Heart right ventricle (tissue), 16 donors: ENCODE measurements at regions not wholly inside any gene's neighbourhood (a gene's known extent, or its start where the extent isn't known, plus 50 kb on each side); places are given as distances from the start of the nearest gene placed in this dataset.

ENCODE experiments used
- ATAC-seq, 8 donors: fragments of 200-7000 bp; cut with Tn5 transposase; one replicate each; pipeline ENCODE4 v1.9.1; 2020; ENCODE audit warnings: mild to moderate bottlenecking in 8 of 8, moderate library complexity in 8 of 8, moderate number of reproducible peaks in 1 of 8
- DNase-seq, 2 donors: peaks; one replicate each; pipeline ENCODE4 v3.0.0-alpha.2; 2020
- H3K27ac ChIP-seq, 10 donors: fragments of 200-600 bp; sonication (generic) in 2 of 10; one replicate each; pipeline versions ENCODE4 v1.5.0 to v1.8.0; 2020 to 2022; ENCODE audit warnings: mild to moderate bottlenecking in 3 of 10
- H3K27me3 ChIP-seq, 7 donors: fragments of 200-600 bp; one replicate each; pipeline ENCODE4 v1.8.0; 2021 to 2022; ENCODE audit warnings: mild to moderate bottlenecking in 2 of 7
- H3K36me3 ChIP-seq, 9 donors: fragments of 200-600 bp; sonication (generic) in 1 of 9; one replicate each; pipeline versions ENCODE4 v1.5.0 to v1.8.0; 2020 to 2022; ENCODE audit warnings: mild to moderate bottlenecking in 2 of 9
- H3K4me1 ChIP-seq, 9 donors: fragments of 200-600 bp; sonication (generic) in 1 of 9; one replicate each; pipeline versions ENCODE4 v1.5.0 to v1.8.0; 2020 to 2022; ENCODE audit warnings: mild to moderate bottlenecking in 4 of 9
- H3K4me3 ChIP-seq, 10 donors: fragments of 200-600 bp; sonication (generic) in 2 of 10; one replicate each; pipeline versions ENCODE4 v1.5.0 to v1.8.0; 2020 to 2022; ENCODE audit warnings: mild to moderate bottlenecking in 7 of 10, moderate library complexity in 2 of 10
- H3K9me3 ChIP-seq, 11 donors: fragments of 200-600 bp in 10 of 11; sonication (generic) in 2 of 11; one replicate each; pipeline versions ENCODE4 v1.5.0 to v1.8.0; 2013 to 2022; ENCODE audit warnings: mild to moderate bottlenecking in 2 of 11, control low read depth in 1 of 11, moderate library complexity in 1 of 11
- WGBS, 2 donors: extraction: QIAGEN DNeasy Blood & Tissue Kit; methylation state at CpG; one replicate each; pipeline ENCODE4 v1.1.7; 2013; ENCODE audit warnings: inconsistent platforms in 1 of 2; 5-methylcytosine and 5-hydroxymethylcytosine counted together
- intact Hi-C, 10 donors: fragments of 100-400 bp; cut with DNase I; formaldehyde crosslinking; loops; one replicate each; pipeline versions ENCODE4 v1.11.1 to v1.14.2; 2022
- TF ChIP-seq, protein P1 (sequence below), 9 donors: fragments of 200-600 bp; sonication (generic) in 2 of 9; IDR thresholded peaks; one replicate each; pipeline versions ENCODE4 v1.5.0 to v1.8.0; 2021 to 2022; ENCODE audit warnings: antibody characterized with exemption in 9 of 9, mild to moderate bottlenecking in 5 of 9, moderate library complexity in 1 of 9
- donor health status: Arrhythmogenic right ventricular cardiomyopathy.
- donor health status: ischemic (EF 13 %, LVEDD 7.1; RV severe dilation, severe dysfunction).
- donor health status: healthy with polysubstance abuse.
- donor health status: DM: no; HTN: yes; CAD: no.
- donor health status: DM: no; HTN: no; CAD: no.
- donor health status: ischemic (EF 25% LVEDD 6.9; RV normal size, moderate dysfunction).
- donor health status: ischemic (EF 25% LVEDD 5.7; RV mildly dilated, moderate dysfunction).
- donor health status: healthy.
- donor health status: DM: yes; HTN: yes; CAD: no.
- donor health status: Ischemic cardiomyopathy.
- donor health status: ischemic (EF 35%, LVEDD 5.7; RV mildly dilated, moderate dysfunction).
- donor health status: nonischemic (EF 11% LVEDD 7.7; RV severe dilation, severe dysfunction).
- donor health status: DM: yes; HTN: yes; CAD: no.
- donor health status: PGD.
- donor health status: ischemic (EF 29% LVEDD 5.4; RV normal size, mild dysfunction).
- donor health status: nonischemic (EF 23%, LVEDD 6.1; RV moderate dilation, normal function).

GRCh38 chr7:40921589-40922315 lies 781.1 kb downstream of the INHBA start:
- DNase-seq (no peak), ATAC-seq (no peak)
- H3K36me3 ChIP-seq, result no peaks in the 10 kb centered on the region
- peaks cover 0 to 14% (median 0%) of the 10 kb centered on the region in 11 donors for H3K9me3 ChIP-seq
- H3K27ac ChIP-seq, result no peak overlapping the region
- intact Hi-C loops, result no loop called here
- no peaks in the 10 kb centered on the region for H3K27me3 ChIP-seq
- 79 to 86% methylated on average over 7 of the region's 7 CpGs for WGBS, 2 donors
- H3K4me1 ChIP-seq, result peaks cover 0 to 6% (median 0%) of the 10 kb centered on the region in 9 donors
- TF ChIP-seq, protein P1, sequence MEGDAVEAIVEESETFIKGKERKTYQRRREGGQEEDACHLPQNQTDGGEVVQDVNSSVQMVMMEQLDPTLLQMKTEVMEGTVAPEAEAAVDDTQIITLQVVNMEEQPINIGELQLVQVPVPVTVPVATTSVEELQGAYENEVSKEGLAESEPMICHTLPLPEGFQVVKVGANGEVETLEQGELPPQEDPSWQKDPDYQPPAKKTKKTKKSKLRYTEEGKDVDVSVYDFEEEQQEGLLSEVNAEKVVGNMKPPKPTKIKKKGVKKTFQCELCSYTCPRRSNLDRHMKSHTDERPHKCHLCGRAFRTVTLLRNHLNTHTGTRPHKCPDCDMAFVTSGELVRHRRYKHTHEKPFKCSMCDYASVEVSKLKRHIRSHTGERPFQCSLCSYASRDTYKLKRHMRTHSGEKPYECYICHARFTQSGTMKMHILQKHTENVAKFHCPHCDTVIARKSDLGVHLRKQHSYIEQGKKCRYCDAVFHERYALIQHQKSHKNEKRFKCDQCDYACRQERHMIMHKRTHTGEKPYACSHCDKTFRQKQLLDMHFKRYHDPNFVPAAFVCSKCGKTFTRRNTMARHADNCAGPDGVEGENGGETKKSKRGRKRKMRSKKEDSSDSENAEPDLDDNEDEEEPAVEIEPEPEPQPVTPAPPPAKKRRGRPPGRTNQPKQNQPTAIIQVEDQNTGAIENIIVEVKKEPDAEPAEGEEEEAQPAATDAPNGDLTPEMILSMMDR (IDR thresholded peaks at IDR 0.05), result no peak
- H3K4me3 ChIP-seq, result no peak overlapping the region

DNA sequence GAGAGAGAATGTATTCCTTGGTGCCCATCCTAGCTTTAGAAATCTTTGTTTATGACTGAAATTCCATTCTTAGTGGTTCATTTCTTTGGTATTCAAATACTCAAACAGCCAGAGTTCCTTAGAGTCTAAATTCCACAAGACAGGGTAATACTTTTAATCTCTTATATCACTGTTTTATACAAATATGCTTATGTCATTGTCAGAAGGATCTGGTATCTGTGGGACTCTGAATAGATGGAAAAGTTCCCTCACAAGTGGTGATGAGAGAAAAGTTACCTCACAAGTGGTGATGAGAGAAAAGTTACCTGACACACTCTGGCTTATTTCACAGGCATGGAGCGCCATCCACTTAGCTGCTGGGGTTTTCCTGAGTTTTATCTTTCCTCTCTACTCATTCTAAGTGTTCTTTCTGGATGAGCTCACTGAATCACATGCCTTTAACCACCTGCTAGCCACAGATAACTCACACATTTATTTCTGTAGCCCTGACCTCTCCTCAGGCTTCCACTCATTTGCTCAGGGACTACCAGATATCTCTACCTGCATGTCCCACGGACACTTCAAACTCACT lies 784.0 kb downstream of the SUGCT start:
- no peak overlapping the region for H3K27ac ChIP-seq
- no peaks in the 10 kb centered on the region for H3K36me3 ChIP-seq
- ATAC-seq, result peak in 6 of 8 donors; percentile 33 to 90 (median 76)

GRCh38 chr7:40916813-40917212 lies 782.0 kb downstream of the SUGCT start:
- Histone ChIP-seq H3K27ac (no peak overlapping the region), H3K9me3 (no peaks in the 10 kb centered on the region), H3K36me3 (no peaks in the 10 kb centered on the region), H3K27me3 (no peaks in the 10 kb centered on the region), H3K4me1 (peaks cover 0 to 6% (median 0%) of the 10 kb centered on the region in 9 donors), H3K4me3 (no peak overlapping the region)
- no peak for DNase-seq
- whole genome bisulfite sequencing, 2 donors, result 85 to 87% methylated on average over 2 of the region's 2 CpGs
- TF ChIP-seq, protein P1 (IDR thresholded peaks at IDR 0.05), result no peak
- intact Hi-C loops, result no loop called here
- ATAC-seq, result no peak

More for the DNA sequence above, 784.0 kb downstream of the SUGCT start:
- TF ChIP-seq, protein P1 (IDR thresholded peaks at IDR 0.05), result no peak
- intact Hi-C loops, result no loop called here
- peak in 1 of 2 donors; percentile 7 for DNase-seq
- H3K4me3 ChIP-seq, result no peak overlapping the region
- H3K9me3 ChIP-seq, result peaks cover 0 to 5% (median 0%) of the 10 kb centered on the region in 11 donors
- H3K4me1 ChIP-seq, result peaks cover 0 to 6% (median 0%) of the 10 kb centered on the region in 9 donors
- 55 to 59% methylated on average over 2 of the region's 2 CpGs for WGBS, 2 donors
- no peaks in the 10 kb centered on the region for H3K27me3 ChIP-seq

DNA sequence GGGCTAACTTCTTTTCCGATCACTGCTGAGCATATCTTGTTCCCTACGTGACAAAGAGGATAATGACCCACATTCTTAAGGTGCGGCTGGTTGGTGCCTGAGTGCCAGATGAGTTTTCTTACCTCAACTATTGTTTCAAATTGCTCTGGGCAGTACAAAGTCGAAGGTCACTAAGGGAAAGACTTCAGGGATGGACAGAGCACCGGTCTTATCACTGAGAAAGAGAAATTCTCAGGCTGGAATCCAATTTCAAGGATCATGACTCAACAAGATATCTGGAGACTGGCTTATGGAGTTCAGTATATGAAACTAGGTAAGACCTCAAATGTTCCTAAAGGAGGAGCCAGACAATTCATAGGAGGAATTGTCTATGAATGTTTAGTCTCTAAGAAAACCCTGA lies 780.3 kb downstream of the SUGCT start:
- DNase-seq, result no peak
- no peak for ATAC-seq
- peaks cover 0 to 6% (median 0%) of the 10 kb centered on the region in 9 donors for H3K4me1 ChIP-seq
- H3K27ac ChIP-seq, result no peak overlapping the region
- intact Hi-C loops, result no loop called here
- H3K4me3 ChIP-seq, result no peak overlapping the region
- TF ChIP-seq, protein P1 (IDR thresholded peaks at IDR 0.05), result no peak
- no peaks in the 10 kb centered on the region for H3K27me3 ChIP-seq
- WGBS, 2 donors, result 71 to 80% methylated on average over 5 of the region's 5 CpGs
- H3K36me3 ChIP-seq, result no peaks in the 10 kb centered on the region
- no peaks in the 10 kb centered on the region for H3K9me3 ChIP-seq
